NCI-H1930 (cell line): ENCODE measurements at regions not wholly inside any gene's neighbourhood (a gene's known extent, or its start where the extent isn't known, plus 50 kb on each side); places are given as distances from the start of the nearest gene placed in this dataset.
"Not testable (repeated sequence)": the region's sequence is repeated elsewhere in the genome, so short reads cannot be mapped to it uniquely, and the experiment has no call there.

Experiments
- DNase-seq, 2 experiments: peaks; one replicate each; lab custom pipeline; 2025; lab: John Stamatoyannopoulos, UW

DNA sequence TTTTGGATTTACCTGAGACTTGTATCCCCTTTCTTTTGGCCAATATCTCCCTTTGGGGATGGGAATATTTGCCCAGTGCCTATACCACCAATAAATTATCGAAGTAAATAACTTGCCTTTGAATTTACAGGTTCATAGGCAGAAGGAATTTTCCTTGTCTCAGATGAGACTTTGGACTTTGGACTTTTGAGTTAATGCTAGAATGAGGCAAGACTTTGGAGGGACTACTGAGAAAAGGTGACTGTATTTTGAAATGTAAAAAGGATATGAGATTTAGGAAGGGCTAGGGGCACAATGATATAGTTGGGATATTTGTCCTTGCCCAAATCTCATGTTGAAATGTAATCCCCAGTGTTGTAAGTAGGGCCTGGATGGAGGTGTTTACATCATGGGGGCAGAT is 384.5 kb upstream of the GHITM start:
- DNase-seq: no peak

DNA sequence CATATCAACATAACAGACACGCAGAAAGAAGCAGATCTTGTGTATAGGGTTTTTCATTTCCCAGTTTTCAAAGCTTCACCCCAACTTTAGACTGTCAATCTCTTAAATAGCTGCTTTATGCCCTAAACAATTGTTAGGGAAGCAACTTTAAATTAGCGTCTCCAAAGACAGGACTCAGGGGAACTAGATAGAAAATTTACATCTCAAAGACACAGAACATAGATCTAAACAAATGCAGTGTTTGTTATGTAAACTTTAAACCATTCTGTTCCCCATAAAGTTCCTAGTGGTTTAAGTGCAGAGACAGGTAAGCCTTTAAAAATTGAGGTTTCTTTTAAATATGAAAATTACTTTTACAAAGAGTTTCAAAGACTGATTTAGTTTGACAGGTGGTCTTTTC is 379.2 kb upstream of the GHITM start:
- DNase-seq: no peak

GRCh38 chr10:83764666-83765065 is 374.6 kb upstream of the GHITM start:
- no peak for DNase-seq

- no peak for DNase-seq
Measured at GRCh38 chr10:83765731-83766130, 373.6 kb upstream of the GHITM start.

- DNase-seq: no peak
Measured at GRCh38 chr10:83769281-83769820, 370.0 kb upstream of the GHITM start.

GRCh38 chr10:83786701-83787100 is 352.6 kb upstream of the GHITM start:
- DNase-seq: not testable (repeated sequence)

DNA sequence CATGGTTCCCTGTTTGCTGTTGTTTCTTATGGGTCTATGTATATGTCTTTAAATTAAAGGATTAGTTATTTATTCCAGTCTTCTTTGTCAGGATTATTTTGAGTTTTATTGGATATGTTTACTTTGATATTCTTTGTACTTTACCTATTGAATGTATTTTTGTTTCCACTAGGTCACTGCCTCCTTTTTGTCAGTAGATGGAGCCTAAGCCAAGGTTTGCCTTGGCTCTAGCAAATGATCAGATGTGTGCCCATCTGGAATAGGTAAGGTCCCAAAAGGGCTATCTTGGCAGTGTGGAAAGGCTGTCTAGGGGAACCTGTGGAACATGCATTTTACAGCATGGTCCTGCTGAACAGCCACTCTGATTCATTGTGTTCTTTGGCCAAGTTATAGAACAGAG is 337.3 kb upstream of the GHITM start:
- no peak for DNase-seq

GRCh38 chr10:83806717-83807116 is 332.6 kb upstream of the GHITM start:
- DNase-seq: no peak

- DNase-seq: no peak
Measured at GRCh38 chr10:83809001-83809400, 330.3 kb upstream of the GHITM start.

DNA sequence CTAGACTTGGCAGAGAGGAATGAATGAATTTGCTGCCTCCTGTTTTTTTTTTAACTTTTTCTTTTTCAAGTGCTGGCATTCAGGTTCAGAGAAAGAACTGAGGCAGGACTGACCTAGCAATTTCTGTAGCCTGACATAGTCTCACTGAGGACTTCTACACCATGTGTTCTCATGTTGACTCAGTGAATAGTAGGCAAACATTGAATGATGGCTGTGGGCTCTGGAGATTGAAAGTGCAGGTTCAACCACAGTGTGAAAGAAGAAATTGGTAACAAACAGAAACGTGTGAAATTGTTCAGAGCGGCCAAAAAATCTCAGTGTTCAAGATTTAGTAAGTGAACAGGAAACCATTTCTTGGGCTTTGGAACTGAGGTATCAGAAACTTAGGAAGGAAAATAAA is 322.4 kb upstream of the GHITM start:
- DNase-seq: no peak

DNA sequence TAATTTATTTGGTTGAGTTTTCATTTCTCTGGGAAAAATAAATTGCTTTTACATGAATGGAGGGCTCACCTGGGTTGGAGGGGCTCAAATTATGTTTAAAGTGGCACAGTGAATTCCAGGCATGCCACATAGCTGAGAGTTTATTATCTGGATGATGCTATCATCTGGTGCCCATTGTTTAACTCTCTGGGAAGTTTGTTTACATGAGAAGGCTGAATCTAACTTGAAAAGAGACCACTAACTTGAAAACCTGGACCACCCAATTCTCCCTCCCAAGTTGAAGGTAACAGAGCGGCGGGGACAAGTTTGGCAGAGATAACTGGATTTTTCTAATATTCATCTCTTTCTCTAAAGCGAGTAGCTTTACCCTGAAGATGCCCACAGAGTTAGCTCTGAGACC is 321.5 kb upstream of the GHITM start:
- no peak for DNase-seq

DNA sequence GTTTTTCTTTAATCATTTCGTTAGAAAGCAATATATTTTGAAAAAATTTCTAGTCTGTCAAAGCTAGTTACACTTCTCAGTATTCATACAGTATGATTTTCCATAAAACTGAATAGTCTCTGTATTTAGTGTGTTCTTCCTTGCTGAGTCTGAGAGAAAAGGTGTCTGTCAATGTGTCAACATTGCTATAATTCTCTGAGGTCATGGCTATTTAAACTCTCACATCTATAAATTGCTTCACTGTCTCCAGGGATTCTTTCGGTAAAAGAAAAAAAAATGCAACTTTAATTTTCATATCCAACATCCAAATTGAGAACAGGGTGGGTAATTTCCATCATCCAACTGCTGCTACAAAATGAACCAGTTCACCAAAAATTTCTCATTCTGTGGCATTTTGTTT is 319.7 kb upstream of the GHITM start:
- no peak for DNase-seq

DNA sequence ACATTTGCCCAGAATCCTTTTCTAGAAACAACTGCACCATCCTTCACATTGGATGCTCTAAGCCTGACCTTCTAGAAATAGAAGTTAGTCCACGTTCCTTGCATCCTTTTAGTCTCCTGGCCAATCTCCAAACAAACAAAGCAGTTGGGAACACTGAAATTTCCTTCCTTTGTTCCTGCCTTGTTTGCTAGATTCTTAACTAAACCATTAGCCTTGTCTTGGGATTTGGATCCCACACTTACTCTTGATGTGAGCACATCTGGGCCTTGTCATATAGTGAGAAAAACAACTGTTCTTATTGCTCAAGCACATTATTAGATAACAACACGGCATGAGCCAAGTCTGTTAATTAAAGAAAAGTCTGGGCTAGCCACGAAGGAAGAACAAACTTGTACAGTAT is 319.3 kb upstream of the GHITM start:
- no peak for DNase-seq

GRCh38 chr10:83824099-83824498 is 315.2 kb upstream of the GHITM start:
- DNase-seq: no peak

- no peak for DNase-seq
Measured at GRCh38 chr10:83834096-83834495, 305.2 kb upstream of the GHITM start.

DNA sequence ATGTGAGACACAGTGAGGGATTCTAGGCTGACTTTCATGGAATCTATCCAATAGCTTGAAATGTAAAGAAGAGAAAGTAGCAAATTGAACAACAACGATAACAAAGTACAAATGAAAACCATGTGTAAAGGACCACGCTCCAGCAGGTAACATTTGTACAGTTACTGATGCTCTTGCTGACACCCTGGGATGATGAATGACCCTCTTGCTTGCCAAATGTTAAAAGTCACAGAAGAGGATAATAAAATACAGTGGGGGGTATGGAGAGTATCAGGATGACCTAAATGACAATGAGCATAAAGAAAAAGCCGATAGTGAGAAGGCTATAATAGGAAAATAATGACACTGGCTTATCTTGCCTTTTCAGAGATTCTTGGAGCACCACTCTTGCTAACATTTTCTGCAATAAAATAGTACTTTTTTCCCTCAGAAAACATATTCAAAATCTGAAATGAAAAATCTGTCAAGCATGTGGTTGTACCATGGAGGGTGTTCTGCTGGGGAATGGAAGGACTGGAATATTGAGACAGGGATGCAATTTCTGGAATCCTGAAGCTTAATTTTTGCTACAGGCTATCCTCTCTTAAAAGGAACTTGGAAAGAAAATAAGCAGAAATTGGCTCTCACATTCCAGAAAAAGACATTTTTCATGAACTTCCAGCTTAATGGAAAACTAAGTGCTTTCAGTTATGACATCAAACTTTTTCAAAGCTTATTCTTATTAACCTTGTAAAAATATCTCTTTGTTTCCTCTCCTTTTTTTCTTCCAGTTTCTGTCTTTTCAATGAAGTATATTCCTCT is 303.2 kb upstream of the GHITM start:
- no peak for DNase-seq

DNA sequence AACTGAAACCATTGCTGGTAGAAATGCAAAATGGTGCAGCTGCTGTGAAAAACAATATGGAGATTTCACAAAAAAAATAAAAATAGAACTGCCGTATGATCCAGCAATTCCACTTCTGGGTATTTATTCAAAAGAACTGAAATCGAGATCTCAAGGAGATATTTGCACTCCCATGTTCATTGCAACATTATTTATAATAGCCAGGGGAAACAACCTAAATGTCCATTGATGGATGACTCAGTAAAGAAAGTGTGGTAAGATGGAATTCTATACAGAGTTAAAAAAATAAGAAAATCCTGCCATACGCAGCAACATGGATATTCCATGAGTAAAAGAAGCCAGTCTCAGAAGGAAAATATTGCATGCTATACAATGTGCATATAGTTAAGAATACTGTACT is 290.6 kb upstream of the GHITM start:
- no peak for DNase-seq

- no peak for DNase-seq
Measured at GRCh38 chr10:83849150-83849549, 290.2 kb upstream of the GHITM start.

- no peak for DNase-seq
Measured at GRCh38 chr10:83852146-83852545, 287.2 kb upstream of the GHITM start.

DNA sequence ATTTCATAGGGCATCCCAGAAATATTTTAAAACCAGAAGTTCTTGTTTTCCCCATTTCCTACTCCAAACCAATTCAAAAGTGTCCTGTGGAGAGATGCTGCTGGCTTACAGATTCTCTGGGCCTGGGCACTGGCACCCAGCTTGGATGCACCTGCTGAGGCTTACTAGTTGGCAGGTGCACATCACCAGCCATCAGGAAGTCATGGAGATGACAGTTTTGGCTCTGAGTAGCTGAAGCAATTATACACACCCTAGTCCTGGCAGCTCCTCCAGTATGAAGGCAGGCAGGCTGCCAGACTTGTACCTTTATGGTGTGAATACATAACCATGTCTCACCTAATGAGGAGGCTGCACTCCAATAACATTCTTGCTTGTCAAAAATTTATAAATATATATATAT is 276.6 kb upstream of the GHITM start:
- no peak for DNase-seq

- DNase-seq: no peak
Measured at GRCh38 chr10:83863283-83863966, 275.9 kb upstream of the GHITM start.

- no peak for DNase-seq
Measured at GRCh38 chr10:83869898-83870297, 269.4 kb upstream of the GHITM start.
